Motor neuron (in vitro differentiated cells): ENCODE measurements at regions not wholly inside any gene's neighbourhood (a gene's known extent, or its start where the extent isn't known, plus 50 kb on each side); places are given as distances from the start of the nearest gene placed in this dataset.
"Not testable (repeated sequence)": the region's sequence is repeated elsewhere in the genome, so short reads cannot be mapped to it uniquely, and the experiment has no call there.

Source experiments
- ATAC-seq, 8 experiments: fragments of 200-7000 bp; cut with Tn5 transposase; replicated peaks in 6 of 8; 2 replicates each; pipeline ENCODE4 v1.8.0; 2021; ENCODE audit warnings: mild to moderate bottlenecking in 8 of 8, moderate library complexity in 8 of 8
- H3K27ac ChIP-seq, 2 donors: fragments of 250-450 bp; sonication (Bioruptor Pico); 2 replicates each; pipeline ENCODE4 v1.9.0; 2021; ENCODE audit warnings: antibody characterized with exemption in 2 of 2, mild to moderate bottlenecking in 2 of 2, moderate library complexity in 1 of 2
- H3K4me1 ChIP-seq, 2 donors: fragments of 250-450 bp; sonication (Bioruptor Pico); replicated peaks in 1 of 2; 2 replicates each; pipeline ENCODE4 v1.6.1; 2021; ENCODE audit warnings: antibody characterized with exemption in 2 of 2, mild to moderate bottlenecking in 2 of 2, moderate library complexity in 1 of 2
- H3K4me3 ChIP-seq, 5 donors: fragments of 250-450 bp; sonication (Bioruptor Pico); 2 replicates each; pipeline ENCODE4 v1.9.0; 2021; ENCODE audit warnings: antibody characterized with exemption in 5 of 5, mild to moderate bottlenecking in 5 of 5, moderate library complexity in 4 of 5
- WGBS, 10 experiments: fragments of 450-650 bp; shearing (Covaris generic); methylation state at CpG; one replicate each; pipeline ENCODE4 v1.0.0; 2022; 5-methylcytosine and 5-hydroxymethylcytosine counted together
- in situ Hi-C, 9 experiments: fragments of 400-800 bp; cut with MboI; loops; one replicate each; pipeline ENCODE4 v1.15.0; 2021; ENCODE audit warnings: low sequenced_read_pairs in 9 of 9, low pct_unique_long_range_greater_than_20kb in 2 of 9; ENCODE audit not compliant: unreplicated experiment in 9 of 9

GRCh38 chr3:80998022-80998421, 763.4 kb downstream of the GBE1 start:
- peaks cover 0 to 7% of the 10 kb centered on the region in 2 donors for H3K4me1 ChIP-seq
- no peak overlapping the region for H3K4me3 ChIP-seq
- no peak overlapping the region for H3K27ac ChIP-seq
- in situ Hi-C loops: no loop called here
- ATAC-seq: no peak
- WGBS, 10 experiments: 40 to 100% (median 100%) methylated on average over 1 to 2 of the region's 2 CpGs; no CpG with 5 or more reads in 3 of the 10 experiments

GRCh38 chr3:80997622-80998021, 763.8 kb downstream of the GBE1 start:
- no peak for ATAC-seq
- WGBS, 10 experiments: 7 to 97% (median 79%) methylated on average over 2 to 3 of the region's 3 CpGs
- Histone ChIP-seq H3K4me1 (peaks cover 0 to 3% of the 10 kb centered on the region in 2 donors), H3K27ac (no peak overlapping the region), H3K4me3 (no peak overlapping the region)
- in situ Hi-C loops: no loop called here

- 5 to 100% (median 81%) methylated on average over 1 to 2 of the region's 2 CpGs for WGBS, 10 experiments
- in situ Hi-C loops: no loop called here
- ATAC-seq: no peak
- Histone ChIP-seq H3K27ac (no peak overlapping the region), H3K4me3 (no peak overlapping the region), H3K4me1 (no peaks in the 10 kb centered on the region)
Measured at GRCh38 chr3:80994767-80995166, 766.7 kb downstream of the GBE1 start.

- Histone ChIP-seq H3K4me1 (no peaks in the 10 kb centered on the region), H3K27ac (no peak overlapping the region), H3K4me3 (no peak overlapping the region)
- in situ Hi-C loops: no loop called here
- WGBS, 10 experiments: 0 to 100% (median 91%) methylated on average over 2 to 3 of the region's 3 CpGs
- no peak for ATAC-seq
Measured at GRCh38 chr3:80994085-80994665, 767.3 kb downstream of the GBE1 start.

GRCh38 chr3:80993241-80993945, 768.1 kb downstream of the GBE1 start:
- in situ Hi-C loops: no loop called here
- no peak overlapping the region for H3K27ac ChIP-seq
- no peaks in the 10 kb centered on the region for H3K4me1 ChIP-seq
- H3K4me3 ChIP-seq: no peak overlapping the region
- ATAC-seq: no peak
- WGBS, 10 experiments: 5 to 90% (median 61%) methylated on average over 1 to 2 of the region's 2 CpGs

GRCh38 chr3:80983753-80984152, 777.7 kb downstream of the GBE1 start:
- in situ Hi-C loops: no loop called here
- 45 to 100% (median 74%) methylated on average over 1 to 3 of the region's 3 CpGs; no CpG with 5 or more reads in 2 of the 10 experiments for WGBS, 10 experiments

GRCh38 chr3:80978216-80978969, 783.1 kb downstream of the GBE1 start:
- Histone ChIP-seq H3K27ac (no peak overlapping the region), H3K4me3 (no peak overlapping the region), H3K4me1 (no peaks in the 10 kb centered on the region)
- in situ Hi-C loops: no loop called here
- peak in 1 of 8 experiments; percentile 30 for ATAC-seq
- 0 to 68% (median 36%) methylated on average over 2 to 4 of the region's 4 CpGs; no CpG with 5 or more reads in 1 of the 10 experiments for WGBS, 10 experiments

More at GRCh38 chr3:80983753-80984152, 777.7 kb downstream of the GBE1 start:
- Histone ChIP-seq H3K27ac (no peak overlapping the region), H3K4me1 (peaks cover 0 to 5% of the 10 kb centered on the region in 2 donors), H3K4me3 (no peak overlapping the region)
- ATAC-seq: no peak

GRCh38 chr3:80970292-80970691, 791.2 kb downstream of the GBE1 start:
- no peak overlapping the region for H3K4me3 ChIP-seq
- no peak overlapping the region for H3K27ac ChIP-seq
- in situ Hi-C loops: no loop called here
- ATAC-seq: no peak
- 0 to 100% (median 87%) methylated on average over 1 of the region's 1 CpG for WGBS, 10 experiments
- no peaks in the 10 kb centered on the region for H3K4me1 ChIP-seq

- 10 to 100% (median 81%) methylated on average over 1 of the region's 1 CpG; no CpG with 5 or more reads in 2 of the 10 experiments for WGBS, 10 experiments
- no peak overlapping the region for H3K27ac ChIP-seq
- H3K4me3 ChIP-seq: no peak overlapping the region
- H3K4me1 ChIP-seq: no peaks in the 10 kb centered on the region
- in situ Hi-C loops: no loop called here
- no peak for ATAC-seq
Measured at GRCh38 chr3:80929576-80929975, 831.9 kb downstream of the GBE1 start.

GRCh38 chr3:80914854-80915253, 846.6 kb downstream of the GBE1 start:
- WGBS, 10 experiments: 0 to 90% (median 63%) methylated on average over 1 to 4 of the region's 4 CpGs; no CpG with 5 or more reads in 3 of the 10 experiments

GRCh38 chr3:80898211-80898610, 863.2 kb downstream of the GBE1 start:
- ATAC-seq: no peak
- H3K4me3 ChIP-seq: no peak overlapping the region
- no peaks in the 10 kb centered on the region for H3K4me1 ChIP-seq
- in situ Hi-C loops: no loop called here
- H3K27ac ChIP-seq: no peak overlapping the region

More at GRCh38 chr3:80914854-80915253, 846.6 kb downstream of the GBE1 start:
- H3K4me3 ChIP-seq: no peak overlapping the region
- H3K27ac ChIP-seq: no peak overlapping the region
- no peak for ATAC-seq
- H3K4me1 ChIP-seq: no peaks in the 10 kb centered on the region
- in situ Hi-C loops: no loop called here

- H3K4me1 ChIP-seq, H3K27ac ChIP-seq, ATAC-seq, H3K4me3 ChIP-seq, in situ Hi-C loops: not testable (repeated sequence)
- WGBS, 10 experiments: no CpG with 5 or more reads among the region's 12 CpGs
Measured at GRCh38 chr3:80897005-80897404, 864.4 kb downstream of the GBE1 start.

GRCh38 chr3:80890571-80890970, 870.9 kb downstream of the GBE1 start:
- no peak for ATAC-seq
- Histone ChIP-seq H3K4me3 (no peak overlapping the region), H3K4me1 (peaks cover 0 to 5% of the 10 kb centered on the region in 2 donors), H3K27ac (no peak overlapping the region)
- WGBS, 10 experiments: 6 to 100% (median 73%) methylated on average over 1 to 2 of the region's 2 CpGs
- in situ Hi-C loops: no loop called here
